H9 (cell line): ENCODE measurements at regions not wholly inside any gene's neighbourhood (a gene's known extent, or its start where the extent isn't known, plus 50 kb on each side); places are given as distances from the start of the nearest gene placed in this dataset.

Experiments
- DNase-seq: peaks from one replicate; pipeline ENCODE4 v3.0.0-alpha.2; 2017
- H2AFZ ChIP-seq: one replicate; pipeline ENCODE4 v1.6.1; 2013; ENCODE audit warnings: mild to moderate bottlenecking, low read length, control low read depth, moderate library complexity
- H2AK5ac ChIP-seq: 2 replicates; pipeline ENCODE4 v1.6.1; 2013; ENCODE audit warnings: low read length, control low read depth, mixed read lengths; ENCODE audit not compliant: insufficient read length
- H2BK120ac ChIP-seq: one replicate; pipeline ENCODE4 v1.6.1; 2013; ENCODE audit warnings: low read depth, mild to moderate bottlenecking, low read length, control low read depth, inconsistent platforms; ENCODE audit not compliant: poor library complexity, severe bottlenecking
- H2BK12ac ChIP-seq: 2 replicates; pipeline ENCODE4 v1.6.1; 2013; ENCODE audit warnings: low read length, control low read depth, mixed read lengths, low read depth; ENCODE audit not compliant: insufficient read length
- H2BK15ac ChIP-seq: 2 replicates; pipeline ENCODE4 v1.6.1; 2013; ENCODE audit warnings: low read depth, low read length, control low read depth
- H2BK20ac ChIP-seq: one replicate; pipeline ENCODE4 v1.6.1; 2013; ENCODE audit warnings: low read depth, mild to moderate bottlenecking, low read length, control low read depth, inconsistent platforms; ENCODE audit not compliant: poor library complexity, severe bottlenecking
- H2BK5ac ChIP-seq: 2 replicates; pipeline ENCODE4 v1.6.1; 2013; ENCODE audit warnings: low read length, control low read depth, mixed read lengths; ENCODE audit not compliant: insufficient read length
- H3K14ac ChIP-seq: 2 replicates; pipeline ENCODE4 v1.6.1; 2013; ENCODE audit warnings: low read length, control low read depth; ENCODE audit not compliant: insufficient read depth
- H3K18ac ChIP-seq: 2 replicates; pipeline ENCODE4 v1.6.1; 2013; ENCODE audit warnings: low read depth, mild to moderate bottlenecking, mixed read lengths, low read length, control low read depth; ENCODE audit not compliant: insufficient read length
- H3K23ac ChIP-seq: 2 replicates; pipeline ENCODE4 v1.6.1; 2013; ENCODE audit warnings: low read length, control low read depth, mixed read lengths, low read depth; ENCODE audit not compliant: insufficient read length
- H3K23me2 ChIP-seq: 2 replicates; pipeline ENCODE4 v1.6.1; 2013; ENCODE audit warnings: low read depth, mild to moderate bottlenecking, mixed read lengths, low read length, control low read depth; ENCODE audit not compliant: insufficient read length, poor library complexity, severe bottlenecking
- H3K27ac ChIP-seq: 2 replicates; pipeline ENCODE4 v1.5.1; 2013; ENCODE audit warnings: low read length, control low read depth, mixed read lengths, low read depth; ENCODE audit not compliant: insufficient read length
- H3K27me3 ChIP-seq: 2 replicates; pipeline ENCODE4 v1.6.1; 2013; ENCODE audit warnings: low read length, control low read depth, inconsistent platforms; ENCODE audit not compliant: insufficient read depth
- H3K4ac ChIP-seq: 2 replicates; pipeline ENCODE4 v1.6.1; 2013; ENCODE audit warnings: low read depth, mild to moderate bottlenecking, control low read depth, inconsistent platforms, low read length, moderate library complexity
- H3K4me1 ChIP-seq: 2 replicates; pipeline ENCODE4 v1.6.1; 2013; ENCODE audit warnings: low read length, control low read depth, inconsistent platforms; ENCODE audit not compliant: insufficient read depth
- H3K4me2 ChIP-seq: 2 replicates; pipeline ENCODE4 v1.6.1; 2013; ENCODE audit warnings: low read length, control low read depth, mixed read lengths; ENCODE audit not compliant: insufficient read length, insufficient read depth
- H3K56ac ChIP-seq: 2 replicates; pipeline ENCODE4 v1.6.1; 2013; ENCODE audit warnings: low read depth, mild to moderate bottlenecking, mixed read lengths, low read length, control low read depth; ENCODE audit not compliant: insufficient read length
- H3K79me1 ChIP-seq: 2 replicates; pipeline ENCODE4 v1.6.1; 2013; ENCODE audit warnings: low read depth, mild to moderate bottlenecking, moderate library complexity, low read length, control low read depth, inconsistent platforms; ENCODE audit not compliant: insufficient read depth, poor library complexity, severe bottlenecking
- H3K79me2 ChIP-seq: 2 replicates; pipeline ENCODE4 v1.6.1; 2013; ENCODE audit warnings: low read length, control low read depth, inconsistent platforms; ENCODE audit not compliant: insufficient read depth
- H3K9ac ChIP-seq: 2 replicates; pipeline ENCODE4 v1.6.1; 2013; ENCODE audit warnings: low read length, control low read depth, mixed read lengths; ENCODE audit not compliant: insufficient read length; ENCODE audit errors: extremely low read depth
- H3K9me3 ChIP-seq: one replicate; pipeline ENCODE4 v1.6.1; 2013; ENCODE audit warnings: low read depth, low read length, inconsistent platforms; ENCODE audit not compliant: control insufficient read depth
- H3T11ph ChIP-seq: one replicate; pipeline ENCODE4 v1.6.1; 2013; ENCODE audit warnings: mild to moderate bottlenecking, low read length, control low read depth, inconsistent platforms
- H4K20me1 ChIP-seq: one replicate; pipeline ENCODE4 v1.6.1; 2013; ENCODE audit not compliant: control insufficient read depth, insufficient read length, insufficient read depth
- H4K5ac ChIP-seq: 2 replicates; pipeline ENCODE4 v1.6.1; 2013; ENCODE audit warnings: low read depth, mild to moderate bottlenecking, mixed read lengths, low read length, control low read depth; ENCODE audit not compliant: insufficient read length
- H4K8ac ChIP-seq: replicated peaks from 2 replicates; pipeline ENCODE4 v1.6.1; 2013; ENCODE audit warnings: low read length, control low read depth, mixed read lengths, low read depth; ENCODE audit not compliant: insufficient read length
- H4K91ac ChIP-seq: 2 replicates; pipeline ENCODE4 v1.6.1; 2013; ENCODE audit warnings: low read depth, mild to moderate bottlenecking, moderate library complexity, mixed read lengths, low read length, control low read depth; ENCODE audit not compliant: insufficient read length
- H3K27ac Mint-ChIP-seq, 3 experiments: 2 replicates in 2 of 3; 3 replicates in 1 of 3; pipeline ENCODE4 v1.8.0; 2020 to 2021; ENCODE audit warnings: mixed read lengths in 3 of 3, mild to moderate bottlenecking in 1 of 3, moderate library complexity in 1 of 3
- H3K27me3 Mint-ChIP-seq: 2 replicates; pipeline ENCODE4 v1.8.0; 2021; ENCODE audit warnings: low read depth, mild to moderate bottlenecking, moderate library complexity, mixed read lengths
- H3K36me3 Mint-ChIP-seq, 3 experiments: 2 replicates in 2 of 3; 3 replicates in 1 of 3; pipeline ENCODE4 v1.8.0; 2020 to 2021; ENCODE audit warnings: low read depth in 3 of 3, mixed read lengths in 3 of 3; ENCODE audit not compliant: insufficient read depth in 1 of 3
- H3K4me1 Mint-ChIP-seq, 2 experiments: 2 replicates each; pipeline ENCODE4 v1.8.0; 2020; ENCODE audit warnings: mixed read lengths in 2 of 2
- H3K4me3 Mint-ChIP-seq, 2 experiments: 2 replicates in 1 of 2; 3 replicates in 1 of 2; pipeline ENCODE4 v1.8.0; 2020 to 2021; ENCODE audit warnings: mild to moderate bottlenecking in 2 of 2, mixed read lengths in 2 of 2, moderate library complexity in 1 of 2
- H3K9me3 Mint-ChIP-seq, 2 experiments: 2 replicates in 1 of 2; 3 replicates in 1 of 2; pipeline ENCODE4 v1.8.0; 2020; ENCODE audit warnings: mild to moderate bottlenecking in 2 of 2, mixed read lengths in 2 of 2, moderate library complexity in 1 of 2
- WGBS: extraction: QIAGEN DNeasy Blood & Tissue Kit; methylation state at CpG from one replicate; pipeline ENCODE4 v1.1.7; 2013; ENCODE audit warnings: missing lambda C conversion rate, low lambda C conversion rate, mixed read lengths; ENCODE audit not compliant: insufficient read length; ENCODE audit errors: extremely low coverage; 5-methylcytosine and 5-hydroxymethylcytosine counted together
- TF ChIP-seq, protein P1 (sequence below): fragments of 200-600 bp; sonication (generic); conservative IDR thresholded peaks from 3 replicates; pipeline ENCODE4 v1.8.0; 2021; ENCODE audit warnings: antibody characterized with exemption, mild to moderate bottlenecking

DNA sequence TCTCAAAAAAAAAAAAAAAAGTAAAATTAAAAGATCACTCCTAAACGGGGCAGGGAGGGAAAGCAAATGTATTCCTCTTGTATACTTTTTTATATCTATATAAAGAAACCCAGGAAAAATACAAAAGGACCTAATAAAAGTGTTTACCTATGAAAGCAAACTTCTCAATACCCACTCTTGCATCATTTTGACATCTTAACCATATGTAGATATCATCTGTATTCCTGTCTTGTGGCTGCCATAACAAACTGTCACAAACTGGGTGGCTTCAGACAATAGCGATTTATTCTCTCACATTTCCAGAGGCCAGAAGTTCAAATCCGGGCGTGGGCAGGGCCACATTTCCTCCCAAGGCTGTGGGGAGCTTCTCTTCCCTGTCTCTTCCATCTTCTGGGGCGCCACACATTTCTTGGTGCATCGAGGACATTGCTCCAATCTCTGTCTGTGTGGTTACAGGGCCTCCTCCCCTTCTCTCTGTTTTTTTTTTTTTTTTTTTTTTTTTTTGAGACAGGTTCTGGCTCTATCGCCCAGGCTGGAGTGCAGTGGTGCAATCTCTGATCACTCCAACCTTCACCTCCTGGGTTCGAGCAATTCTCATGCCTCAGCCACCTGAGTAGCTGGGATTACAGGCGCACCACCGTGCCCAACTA is 58.4 kb upstream of the IL17B start:
- Mint-ChIP-seq H3K36me3 (no peaks in the 10 kb centered on the region), H3K4me1 (peaks cover 32% of the 10 kb centered on the region in 2 experiments), H3K27me3 (peaks cover 2% of the 10 kb centered on the region; the same call in 1 of the 2 replicates), H3K4me3 (no peak overlapping the region), H3K27ac (no peak overlapping the region; a peak in 1 of 7 replicates), H3K9me3 (peaks cover 0 to 2% of the 10 kb centered on the region in 2 experiments; a peak in 1 of 5 replicates)
- no peak overlapping the region for H2BK12ac ChIP-seq
- no peak overlapping the region for H2AFZ ChIP-seq
- H3K4me2 ChIP-seq = no peak overlapping the region
- H2BK20ac ChIP-seq = no peak overlapping the region
- H3K4ac ChIP-seq = no peak overlapping the region
- no peak overlapping the region for H3K56ac ChIP-seq
- H3K23me2 ChIP-seq = no peaks in the 10 kb centered on the region
- TF ChIP-seq, protein P1, sequence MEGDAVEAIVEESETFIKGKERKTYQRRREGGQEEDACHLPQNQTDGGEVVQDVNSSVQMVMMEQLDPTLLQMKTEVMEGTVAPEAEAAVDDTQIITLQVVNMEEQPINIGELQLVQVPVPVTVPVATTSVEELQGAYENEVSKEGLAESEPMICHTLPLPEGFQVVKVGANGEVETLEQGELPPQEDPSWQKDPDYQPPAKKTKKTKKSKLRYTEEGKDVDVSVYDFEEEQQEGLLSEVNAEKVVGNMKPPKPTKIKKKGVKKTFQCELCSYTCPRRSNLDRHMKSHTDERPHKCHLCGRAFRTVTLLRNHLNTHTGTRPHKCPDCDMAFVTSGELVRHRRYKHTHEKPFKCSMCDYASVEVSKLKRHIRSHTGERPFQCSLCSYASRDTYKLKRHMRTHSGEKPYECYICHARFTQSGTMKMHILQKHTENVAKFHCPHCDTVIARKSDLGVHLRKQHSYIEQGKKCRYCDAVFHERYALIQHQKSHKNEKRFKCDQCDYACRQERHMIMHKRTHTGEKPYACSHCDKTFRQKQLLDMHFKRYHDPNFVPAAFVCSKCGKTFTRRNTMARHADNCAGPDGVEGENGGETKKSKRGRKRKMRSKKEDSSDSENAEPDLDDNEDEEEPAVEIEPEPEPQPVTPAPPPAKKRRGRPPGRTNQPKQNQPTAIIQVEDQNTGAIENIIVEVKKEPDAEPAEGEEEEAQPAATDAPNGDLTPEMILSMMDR = no peak
- H3K14ac ChIP-seq = no peak overlapping the region
- H3K27me3 ChIP-seq = no peaks in the 10 kb centered on the region
- H3K4me1 ChIP-seq = peaks cover 5% of the 10 kb centered on the region; the same call in 1 of the 2 replicates
- H2BK15ac ChIP-seq = no peak overlapping the region
- no peaks in the 10 kb centered on the region for H3K79me2 ChIP-seq
- no CpG with 5 or more reads among the region's 10 CpGs for WGBS
- H4K8ac ChIP-seq = no peak overlapping the region
- H4K20me1 ChIP-seq = no peaks in the 10 kb centered on the region
- H2BK120ac ChIP-seq = no peak overlapping the region
- no peak overlapping the region for H3K27ac ChIP-seq
- no peak overlapping the region for H2BK5ac ChIP-seq
- H3K18ac ChIP-seq = no peak overlapping the region
- no peak overlapping the region for H3K23ac ChIP-seq
- H3K9me3 ChIP-seq = no peaks in the 10 kb centered on the region
- no peak overlapping the region for H3T11ph ChIP-seq
- no peaks in the 10 kb centered on the region for H3K79me1 ChIP-seq
- H4K5ac ChIP-seq = no peak overlapping the region
- no peak for DNase-seq
- no peak overlapping the region for H3K9ac ChIP-seq
- H2AK5ac ChIP-seq = no peak overlapping the region
- no peak overlapping the region for H4K91ac ChIP-seq
